NCI-H748 (cell line): ENCODE measurements at regions not wholly inside any gene's neighbourhood (a gene's known extent, or its start where the extent isn't known, plus 50 kb on each side); places are given as distances from the start of the nearest gene placed in this dataset.

ENCODE experiments used
- DNase-seq: peaks from one replicate; lab custom pipeline; 2025; ENCODE audit not compliant: unreplicated experiment; lab: John Stamatoyannopoulos, UW

DNA sequence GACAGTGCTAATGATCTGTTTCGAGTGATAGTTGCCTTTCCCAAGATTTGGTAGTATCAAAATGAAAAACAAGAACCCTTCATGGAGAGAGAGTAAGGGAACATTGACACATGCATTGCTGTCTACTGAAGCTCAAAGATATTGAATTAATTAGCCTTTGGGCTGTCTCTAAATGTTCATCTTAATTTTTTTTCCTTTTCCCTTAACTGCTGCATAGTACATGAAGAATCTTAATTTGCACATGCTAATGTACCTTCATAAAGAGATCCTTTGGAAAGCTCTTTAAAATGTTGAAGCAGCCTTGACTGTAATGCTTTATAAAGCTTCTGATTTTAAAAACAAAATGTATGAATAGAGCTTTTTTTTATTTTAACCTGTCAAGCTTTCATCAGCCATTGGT lies 452.2 kb downstream of the TUSC7 start:
- no peak for DNase-seq

DNA sequence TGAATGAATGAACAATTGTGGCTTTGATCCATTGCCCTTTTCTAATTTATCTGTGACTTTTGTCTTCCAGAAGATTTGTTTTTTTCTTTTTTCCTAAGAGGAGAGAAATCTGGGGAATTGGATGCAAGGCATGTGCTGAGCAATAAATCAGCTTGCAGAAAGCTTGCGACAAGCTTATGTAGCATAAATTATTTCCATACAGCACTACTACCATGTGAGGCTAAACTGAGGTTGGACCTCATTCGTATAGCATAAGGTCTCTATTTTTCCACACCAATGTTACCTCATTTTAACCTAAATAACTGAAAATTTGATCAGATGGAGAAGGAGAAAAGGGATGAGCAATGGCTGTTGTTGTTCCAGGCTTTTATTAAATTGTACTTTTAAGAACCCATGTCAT lies 455.6 kb downstream of the TUSC7 start:
- no peak for DNase-seq

DNA sequence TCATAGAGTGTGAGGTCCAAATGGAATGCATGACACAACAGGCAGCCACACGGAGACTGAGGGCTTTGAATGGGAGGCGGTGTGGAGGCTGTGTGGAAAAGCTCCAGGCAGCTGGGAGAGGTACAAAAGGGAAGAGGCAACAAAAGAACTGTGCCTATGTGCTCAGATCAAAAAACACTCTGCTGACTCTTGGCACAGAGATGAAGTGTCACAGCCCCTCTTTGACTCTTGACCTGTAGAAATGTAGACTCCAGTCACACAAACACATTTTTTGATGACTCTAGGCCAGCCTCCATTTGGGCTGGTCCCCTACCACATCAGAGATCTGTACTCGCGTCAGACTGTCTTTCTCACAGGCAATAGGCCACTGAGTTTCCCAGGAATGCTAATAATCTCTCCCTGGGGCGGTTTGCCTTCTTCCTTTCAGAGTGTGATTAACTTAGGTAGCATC lies 456.0 kb downstream of the TUSC7 start:
- no peak for DNase-seq

DNA sequence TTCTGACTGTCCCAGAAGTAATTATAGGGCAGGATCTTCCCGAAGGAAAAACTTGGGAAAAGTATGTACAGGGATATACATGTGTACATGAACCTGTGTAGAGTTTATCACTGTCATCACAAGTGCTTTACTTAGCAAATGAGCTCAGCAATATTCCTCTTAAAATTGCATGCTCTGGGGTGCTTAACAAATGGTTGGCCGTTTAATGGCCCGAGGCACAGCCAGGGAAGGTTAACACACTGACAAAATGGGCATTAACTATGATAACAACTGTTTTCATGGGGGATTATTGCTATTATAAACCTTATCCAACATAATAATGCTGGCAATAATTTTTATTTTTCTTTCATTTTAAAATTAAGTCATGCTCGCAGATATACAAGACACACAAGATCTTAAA lies 459.3 kb downstream of the TUSC7 start:
- no peak for DNase-seq

DNA sequence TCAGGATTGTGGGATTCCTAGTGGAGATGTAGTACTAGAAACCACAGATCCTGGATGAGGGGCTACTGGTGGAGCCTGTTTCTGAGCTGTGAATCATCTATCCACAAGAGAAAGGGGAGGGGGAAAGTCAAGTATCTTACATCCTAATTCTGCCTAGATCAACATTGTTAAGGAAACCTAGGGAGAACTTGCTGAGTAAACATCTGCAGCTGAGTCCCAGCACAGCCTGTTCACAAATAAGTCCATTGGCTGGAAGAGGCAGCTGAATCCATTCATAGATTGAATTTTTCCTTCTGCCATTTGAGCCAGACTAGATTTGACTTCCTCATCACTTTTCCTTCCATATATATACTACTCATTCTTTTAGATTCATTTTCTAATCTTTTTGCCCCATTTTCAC lies 460.5 kb downstream of the TUSC7 start:
- no peak for DNase-seq

DNA sequence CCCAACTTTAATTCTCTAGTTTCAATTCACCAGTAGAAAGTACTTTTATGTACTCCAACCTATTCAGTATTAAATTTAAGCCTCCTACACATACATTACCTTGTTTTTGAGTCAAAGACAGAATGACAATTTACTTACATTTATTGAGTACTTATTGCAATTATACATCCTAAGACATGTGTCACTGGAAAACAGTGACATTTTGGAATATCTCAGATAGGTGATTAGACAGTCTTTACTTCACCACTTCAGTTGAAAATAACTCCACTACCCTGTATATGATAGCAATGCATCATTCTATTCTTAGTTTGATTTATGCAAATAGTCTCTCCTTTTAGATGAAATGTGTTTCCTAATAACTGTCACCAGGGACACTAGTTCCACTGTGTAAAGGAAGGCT lies 461.5 kb downstream of the TUSC7 start:
- no peak for DNase-seq

DNA sequence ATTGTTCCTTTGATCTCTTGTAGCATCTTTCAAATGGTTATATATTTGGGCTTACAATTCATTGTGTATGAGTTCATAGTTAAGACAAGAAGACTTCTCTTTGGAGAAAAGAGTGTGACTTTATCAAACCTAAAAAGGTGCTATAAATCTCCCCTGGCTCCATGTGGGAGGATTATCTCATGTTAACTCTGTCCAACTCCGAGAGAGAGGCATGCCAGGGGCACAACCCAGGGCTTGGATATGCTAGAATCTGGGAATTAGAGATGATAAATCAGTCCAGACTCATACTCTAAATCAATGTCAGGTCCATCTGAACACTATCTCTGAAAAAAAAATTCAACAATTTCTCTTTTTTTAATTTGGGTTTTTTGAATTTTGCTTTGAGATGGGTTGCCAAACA lies 462.8 kb downstream of the TUSC7 start:
- DNase-seq, result no peak

DNA sequence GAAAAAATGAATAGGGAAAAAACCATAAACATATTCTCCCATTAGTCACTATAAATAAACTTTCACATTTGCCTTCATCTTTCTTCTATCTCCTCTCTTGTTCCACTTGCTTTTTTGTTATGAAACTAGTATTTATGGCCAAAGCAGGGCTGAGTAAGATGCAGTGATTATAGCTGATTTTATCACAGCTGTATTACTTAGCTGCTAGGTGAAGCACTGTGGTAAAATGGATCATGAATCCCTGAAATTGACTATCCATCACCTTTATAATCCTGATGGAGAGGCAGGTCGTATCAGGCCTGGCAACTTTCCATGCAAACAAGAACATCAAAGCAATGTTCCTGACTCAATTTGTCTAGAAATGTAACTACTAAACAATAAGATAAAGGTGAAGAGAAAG lies 471.6 kb downstream of the TUSC7 start:
- DNase-seq, result no peak

DNA sequence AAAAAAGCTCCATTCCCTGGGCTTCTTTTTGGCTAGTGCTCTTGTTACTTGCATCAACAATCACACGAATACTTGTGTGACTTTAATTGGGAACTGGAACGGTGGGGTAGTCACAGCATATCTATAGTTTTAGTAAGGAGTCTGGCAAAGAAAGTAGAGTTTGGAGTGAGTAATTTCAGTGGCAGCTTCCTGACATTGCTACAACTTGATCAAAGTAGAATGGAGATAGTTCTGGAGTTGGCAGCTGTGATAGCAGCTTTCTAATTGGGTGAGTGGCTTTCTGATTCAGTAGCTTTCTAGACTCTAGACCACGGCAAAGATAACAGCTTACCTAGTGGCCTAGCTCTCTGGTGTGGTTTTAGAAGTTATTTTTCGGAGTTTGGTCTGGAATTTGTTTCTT lies 475.0 kb downstream of the TUSC7 start:
- DNase-seq, result no peak

DNA sequence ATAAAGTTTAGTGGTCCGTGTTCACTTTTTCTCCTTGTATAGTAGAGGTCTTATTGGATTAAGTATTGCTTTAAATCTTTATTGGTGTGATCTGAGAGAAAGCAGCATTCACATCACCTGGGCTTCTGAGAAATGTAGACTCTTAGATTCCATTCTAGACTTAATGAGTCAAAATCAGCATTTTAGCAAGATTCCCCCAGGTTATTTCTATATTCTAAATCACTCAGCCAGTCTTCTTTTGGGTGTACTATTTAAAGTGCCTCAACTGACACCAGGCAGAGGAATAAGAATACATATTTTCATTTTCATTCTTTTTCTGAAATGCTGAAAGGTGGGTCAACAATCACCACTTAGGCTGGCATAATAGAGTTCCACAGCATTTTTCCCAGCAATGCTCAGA lies 481.7 kb downstream of the TUSC7 start:
- no peak for DNase-seq

DNA sequence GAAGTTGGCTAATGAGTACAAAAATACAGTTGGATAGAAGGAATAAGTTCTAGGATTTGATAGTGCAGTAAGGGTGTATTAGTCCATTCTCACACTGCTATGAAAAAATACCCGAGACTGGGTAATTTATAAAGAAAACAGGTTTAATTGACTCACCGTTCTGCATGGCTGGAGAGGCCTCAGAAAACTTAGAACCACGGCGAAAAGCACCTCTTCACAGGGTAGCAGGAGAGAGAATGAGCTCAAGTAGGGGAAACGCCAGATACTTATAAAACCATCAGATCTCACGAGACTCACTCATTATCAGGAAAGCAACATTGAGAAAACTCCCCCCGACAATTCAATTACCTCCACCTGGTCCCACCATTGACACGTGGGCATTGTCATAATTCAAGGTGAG lies 483.3 kb downstream of the TUSC7 start:
- no peak for DNase-seq

DNA sequence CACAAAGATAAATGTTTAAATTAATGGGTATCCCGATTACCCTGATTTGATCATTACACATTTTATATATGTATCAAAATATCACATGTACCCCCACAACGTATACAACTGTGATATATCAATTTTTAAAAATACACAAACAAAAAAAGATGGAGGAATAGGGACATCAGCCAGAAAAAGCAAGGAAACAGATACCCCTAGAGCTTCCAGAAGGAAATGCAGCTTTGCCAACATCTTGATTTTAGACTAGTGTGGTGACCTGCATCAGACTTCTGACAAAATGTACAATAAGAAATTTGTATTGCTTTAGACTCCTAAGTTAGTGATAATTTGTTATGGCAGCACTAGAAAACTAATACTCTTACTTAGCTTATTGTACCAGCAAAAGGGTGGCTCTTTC lies 483.8 kb downstream of the TUSC7 start:
- no peak for DNase-seq

DNA sequence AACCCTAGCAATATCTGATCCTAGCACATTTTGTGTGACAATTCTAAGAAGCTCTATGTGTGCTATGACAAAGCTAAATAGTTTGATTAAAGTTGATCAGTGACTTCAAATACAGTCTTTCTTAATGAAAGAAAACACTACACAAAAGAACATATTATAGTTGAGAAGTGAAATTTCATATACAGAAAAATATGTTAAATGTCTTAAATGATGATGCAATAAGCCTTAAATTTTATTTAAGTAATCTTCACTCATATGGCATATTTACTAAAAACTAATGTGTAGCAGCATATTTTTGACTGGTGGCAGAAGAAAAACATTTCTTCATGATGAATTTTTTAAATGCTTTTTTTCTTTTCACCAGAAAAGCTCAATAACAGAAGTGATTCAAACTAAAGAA lies 485.5 kb downstream of the TUSC7 start:
- no peak for DNase-seq

DNA sequence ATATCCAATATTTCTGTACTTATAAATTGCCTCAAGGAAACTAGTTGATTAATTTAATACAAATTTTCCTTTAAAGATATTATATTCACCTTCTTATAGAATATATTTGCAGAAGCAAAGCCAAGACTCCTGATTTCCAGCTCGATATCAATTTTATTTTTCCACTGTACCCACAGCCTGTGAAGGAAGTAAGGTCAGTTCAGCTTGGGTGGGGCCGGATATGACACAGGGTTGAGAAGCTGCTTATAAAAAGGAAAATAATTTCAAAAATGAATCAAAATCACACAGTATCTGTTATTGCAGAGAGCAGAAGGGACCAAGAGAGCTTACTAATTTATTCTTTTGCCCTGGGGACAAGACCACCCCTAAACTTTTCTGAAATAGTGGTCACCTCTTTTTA lies 491.4 kb downstream of the TUSC7 start:
- DNase-seq, result no peak

DNA sequence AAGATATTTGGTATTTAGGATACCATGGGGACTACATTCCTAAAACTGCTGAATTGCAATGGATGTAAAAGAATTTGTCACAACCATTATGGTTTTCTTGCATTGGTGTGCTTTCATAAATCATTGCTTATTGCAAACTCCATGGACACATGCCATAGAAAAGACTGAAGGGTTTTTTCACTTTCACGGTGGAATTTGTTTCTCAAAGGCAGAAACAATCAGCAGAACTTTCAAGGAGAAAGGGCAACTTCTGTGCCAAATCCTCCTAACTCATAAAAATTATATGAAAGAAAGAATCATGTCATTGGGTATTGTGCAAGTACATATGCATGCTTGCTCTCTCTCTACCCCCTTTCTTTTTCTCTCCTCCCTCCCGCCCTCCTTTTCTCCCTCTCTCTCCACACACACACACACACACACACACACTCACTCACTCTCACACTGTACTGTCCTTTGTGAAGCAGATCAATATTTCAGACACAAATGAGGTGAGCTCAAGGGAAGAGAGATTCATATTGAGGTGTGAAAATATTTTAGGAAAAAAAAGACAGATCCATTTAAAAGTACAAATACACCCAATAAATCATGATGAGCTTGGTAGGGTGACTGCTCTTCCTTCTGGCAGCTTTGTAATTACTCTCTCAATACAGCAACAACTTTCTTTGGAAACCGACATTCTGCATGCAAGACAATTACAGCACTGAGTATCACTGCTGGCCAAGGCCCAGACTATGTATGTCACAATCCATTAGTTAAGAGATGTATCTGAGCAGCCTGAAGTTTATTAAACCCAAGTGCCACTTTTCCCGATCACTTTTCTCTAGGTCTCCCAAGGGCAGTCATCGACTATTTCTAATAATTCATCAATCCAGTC lies 492.6 kb downstream of the TUSC7 start:
- no peak for DNase-seq

DNA sequence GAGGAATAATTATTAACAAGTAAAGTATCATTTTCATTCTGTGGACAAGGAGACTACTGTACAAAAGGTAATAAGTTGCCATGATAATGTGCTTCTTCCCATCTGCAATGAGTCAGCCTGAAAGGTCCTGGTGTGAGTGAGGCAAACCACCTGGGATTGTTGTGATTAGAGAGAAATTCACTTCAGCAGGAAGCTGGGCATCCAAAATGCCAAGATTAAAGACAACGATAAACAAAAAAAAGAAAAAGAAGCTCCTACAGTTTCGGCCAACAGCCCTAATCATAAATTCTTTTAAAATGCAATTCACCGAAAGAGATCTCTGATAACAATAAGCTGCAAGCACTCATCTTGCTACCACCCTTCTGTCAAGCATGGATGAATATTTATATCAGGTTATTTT lies 507.8 kb downstream of the TUSC7 start:
- no peak for DNase-seq

DNA sequence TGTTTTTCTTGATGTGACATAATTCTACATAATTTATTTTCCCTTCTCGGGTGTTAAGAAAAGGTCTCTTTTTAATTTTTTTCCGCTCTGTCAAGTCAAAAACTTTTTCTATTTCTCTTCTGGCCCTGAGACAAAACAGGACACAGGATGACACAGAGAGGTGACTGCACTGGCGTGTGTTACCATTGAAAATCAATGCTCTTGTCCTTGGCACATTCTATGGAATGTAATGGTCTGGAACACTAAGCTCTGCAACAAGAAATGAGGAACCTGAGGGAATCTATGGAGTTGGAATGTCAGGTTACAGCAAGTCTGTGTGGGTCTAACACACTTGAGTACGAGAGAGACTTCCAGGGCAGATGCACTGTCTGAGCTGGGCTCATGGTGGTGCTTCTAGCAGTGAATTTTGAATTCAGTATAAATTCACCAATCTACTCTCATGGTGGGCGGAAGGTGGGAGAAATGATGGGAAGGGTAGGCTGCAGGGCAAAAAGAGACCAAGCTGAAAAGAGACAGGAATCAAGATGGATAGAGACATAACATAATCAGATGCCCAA lies 508.3 kb downstream of the TUSC7 start:
- DNase-seq, result no peak

DNA sequence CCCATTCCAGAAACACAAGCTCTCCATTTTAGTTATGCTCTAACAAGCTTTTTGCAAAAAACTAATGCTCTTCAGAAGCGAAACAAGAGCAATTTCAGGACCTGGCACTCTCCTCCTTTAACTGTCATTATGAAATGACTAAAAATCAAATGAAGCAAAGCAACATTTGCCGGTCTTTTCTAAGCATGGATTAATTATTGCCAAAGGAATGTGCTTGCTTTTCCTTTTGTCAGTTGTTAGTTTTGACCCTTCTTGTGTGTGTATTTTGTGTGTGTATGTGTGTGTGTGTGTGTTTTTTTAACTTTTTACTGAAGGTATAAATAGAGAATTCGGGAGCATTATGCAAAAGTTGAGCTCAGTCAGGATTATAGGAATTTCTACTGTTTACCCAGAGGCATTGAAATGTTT lies 509.1 kb downstream of the TUSC7 start:
- DNase-seq, result no peak

DNA sequence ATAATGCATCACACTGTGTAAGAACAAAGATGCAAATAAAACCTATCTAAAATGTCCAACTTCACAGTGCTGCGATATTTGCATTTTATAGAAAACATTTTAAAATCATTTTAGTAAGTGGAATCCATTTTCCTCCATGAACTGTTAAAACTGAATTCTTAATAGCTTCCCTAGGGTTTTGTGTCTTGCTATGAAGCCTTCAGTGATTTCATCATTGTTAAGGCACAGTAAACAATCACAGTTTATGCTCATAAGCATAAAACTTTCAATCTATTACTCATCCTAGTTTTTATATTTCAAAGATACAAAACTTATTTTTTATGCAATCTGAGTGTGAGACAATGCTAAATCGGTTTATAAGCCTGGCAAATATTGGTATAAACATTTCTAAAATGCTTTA lies 509.7 kb downstream of the TUSC7 start:
- no peak for DNase-seq

DNA sequence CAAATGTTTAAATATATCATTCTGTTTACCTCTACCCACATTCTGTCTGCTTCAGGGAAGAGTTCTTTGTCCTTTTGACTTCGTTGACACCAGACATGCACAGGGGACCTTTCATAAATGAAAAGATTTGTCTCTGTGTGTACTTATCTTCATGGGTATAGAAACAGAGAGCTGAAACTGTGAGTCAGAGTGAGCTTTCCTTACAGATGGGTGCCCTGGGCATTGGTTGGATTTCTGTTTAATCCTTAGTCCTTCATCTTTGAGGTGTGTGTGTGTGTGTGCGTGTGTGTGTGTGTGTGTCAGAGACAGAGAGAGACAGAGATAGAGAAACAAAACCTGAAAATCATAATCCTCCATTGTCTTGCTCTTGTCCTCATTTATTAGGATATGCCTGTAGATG lies 517.4 kb downstream of the TUSC7 start:
- DNase-seq, result no peak

DNA sequence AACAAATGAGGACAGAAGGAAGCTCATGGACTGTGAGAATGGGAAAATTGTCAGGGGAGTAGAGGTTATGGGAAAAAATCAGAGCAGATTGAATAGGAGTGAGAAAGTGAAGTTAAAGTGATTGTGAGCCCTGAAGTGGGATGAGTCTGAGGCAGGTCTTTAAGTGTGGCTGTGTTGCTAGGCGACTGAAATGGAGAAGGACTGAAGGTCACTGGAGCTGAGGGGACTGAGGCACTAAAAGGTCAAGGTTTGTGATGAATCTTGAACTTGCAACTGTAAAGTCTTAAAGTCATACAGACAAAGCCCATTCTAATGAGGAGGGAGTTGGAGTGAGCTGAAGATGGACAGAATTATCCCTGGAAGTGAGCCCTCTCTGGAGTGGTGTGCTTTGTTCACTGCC lies 518.9 kb downstream of the TUSC7 start:
- no peak for DNase-seq

DNA sequence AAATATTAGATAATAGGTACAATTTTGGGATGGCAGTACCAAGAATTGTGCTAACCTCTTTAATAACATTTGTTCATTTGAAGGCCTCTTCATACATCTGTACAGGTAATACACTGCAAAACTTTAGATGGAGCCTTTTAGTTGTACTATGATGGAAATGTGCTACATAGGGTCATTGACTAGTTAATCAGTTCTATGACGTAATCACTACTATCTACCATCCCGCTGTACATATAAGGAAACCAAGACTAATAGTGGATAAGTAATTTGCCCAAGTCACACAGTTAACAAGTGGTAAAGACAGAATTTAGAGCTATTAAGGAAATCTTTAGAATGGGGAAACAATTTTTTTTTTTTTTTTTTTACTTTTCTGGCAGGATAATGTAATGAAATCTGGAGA lies 521.3 kb downstream of the TUSC7 start:
- no peak for DNase-seq

DNA sequence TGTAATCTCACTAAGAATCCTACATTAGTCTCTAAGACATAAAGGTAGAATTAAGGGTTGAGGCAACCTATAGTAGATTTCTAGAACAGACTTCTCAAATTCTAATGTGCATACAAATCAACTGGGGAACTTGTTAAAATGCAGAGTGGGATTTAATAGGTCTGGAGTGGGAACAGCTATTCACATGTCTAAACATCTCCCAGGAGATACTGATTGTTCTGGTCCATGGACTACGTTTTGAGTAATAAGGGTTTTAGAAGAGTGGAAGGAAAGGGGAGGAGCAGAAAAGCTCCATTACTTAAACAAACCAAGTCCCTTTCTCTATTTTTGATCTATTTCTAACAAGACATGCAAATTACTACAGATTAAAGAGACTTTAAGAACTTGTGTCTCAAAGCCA lies 524.8 kb downstream of the TUSC7 start:
- peak; percentile 3 for DNase-seq
